ENCODE measurements at regions not wholly inside any gene's neighbourhood (a gene's known extent, or its start where the extent isn't known, plus 50 kb on each side); places are given as distances from the start of the nearest gene placed in this dataset.

- DNase-seq: no peak
These were observed 223.8 kb downstream of the SOX9 start for GRCh38 chr17:72344613-72345012.

DNA sequence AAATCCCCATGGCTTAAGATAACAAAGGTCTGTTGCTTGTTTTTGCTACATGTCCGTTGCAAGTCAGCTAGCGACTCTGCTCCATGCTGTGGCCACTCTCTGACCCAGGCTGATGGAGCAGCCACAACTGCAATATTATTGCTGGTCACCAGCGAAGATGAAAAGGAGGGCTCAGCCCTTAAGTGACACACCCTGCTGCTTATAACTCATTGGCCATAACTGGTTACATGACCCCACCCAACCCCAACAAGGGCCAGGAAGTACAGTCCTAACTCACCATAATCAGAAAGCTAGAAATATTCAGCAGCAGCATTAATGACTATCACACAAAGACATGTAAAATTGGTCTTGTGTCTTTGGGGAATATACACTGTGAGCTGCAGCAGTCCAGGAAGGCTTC, 224.3 kb downstream of the SOX9 start:
- no peak for DNase-seq

DNA sequence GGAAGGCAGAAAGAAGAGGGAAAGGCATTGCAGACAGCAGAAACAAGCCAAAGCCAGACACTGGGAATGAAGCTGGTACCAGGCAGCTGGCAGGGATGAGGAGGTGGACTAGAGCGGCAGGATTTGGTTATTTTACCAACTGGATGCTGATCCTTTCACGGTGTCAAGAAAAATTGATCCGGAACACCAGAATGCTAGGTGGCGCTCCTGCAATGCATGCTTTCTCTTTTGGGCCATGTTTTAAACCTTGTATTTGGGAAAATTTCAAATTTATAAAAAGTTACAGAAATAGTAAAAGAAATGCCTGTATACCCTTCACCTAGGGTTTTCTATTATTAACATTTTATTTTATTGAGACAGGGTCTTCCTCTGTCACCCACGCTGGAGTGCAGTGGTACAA, 224.7 kb downstream of the SOX9 start:
- DNase-seq: no peak

DNA sequence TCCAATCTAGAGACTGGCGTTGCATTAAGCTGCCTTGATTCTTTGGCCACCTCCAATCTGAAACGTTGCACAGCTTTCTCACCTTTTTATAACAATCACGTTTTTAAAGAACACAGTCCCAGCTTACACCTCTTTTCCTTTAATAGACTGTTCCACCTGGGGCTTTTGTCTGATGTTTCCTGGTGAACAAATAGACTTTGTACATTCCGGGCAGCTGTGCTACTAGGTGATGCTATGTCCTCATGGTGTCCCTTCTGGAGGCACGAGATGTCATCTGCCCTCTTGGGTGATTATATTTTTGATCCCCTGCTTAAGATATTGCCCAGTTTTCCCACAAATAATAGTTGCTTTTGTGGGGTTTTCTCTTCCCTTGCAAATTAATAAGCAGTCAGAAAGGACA, 225.5 kb downstream of the SOX9 start:
- DNase-seq: no peak

DNA sequence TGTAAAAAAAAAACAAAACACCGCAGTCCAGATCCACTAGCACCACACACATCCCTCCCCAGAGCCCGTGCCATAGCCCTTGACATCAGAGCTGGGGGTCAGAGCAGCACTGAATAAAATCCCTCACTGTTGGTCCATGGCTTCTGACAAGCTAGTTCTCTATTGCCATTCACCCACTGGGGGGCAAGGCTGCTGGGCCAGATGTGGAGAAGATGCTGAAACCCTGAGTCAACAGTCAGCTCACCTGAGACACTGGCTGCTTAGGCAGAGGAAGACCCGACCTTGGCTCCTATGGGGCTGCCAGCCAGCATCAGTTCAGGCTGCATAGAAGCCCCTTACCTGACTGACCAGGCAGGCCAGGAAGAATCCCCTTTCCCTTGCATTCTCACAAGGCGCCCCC, 228.2 kb downstream of the SOX9 start:
- DNase-seq: no peak

DNA sequence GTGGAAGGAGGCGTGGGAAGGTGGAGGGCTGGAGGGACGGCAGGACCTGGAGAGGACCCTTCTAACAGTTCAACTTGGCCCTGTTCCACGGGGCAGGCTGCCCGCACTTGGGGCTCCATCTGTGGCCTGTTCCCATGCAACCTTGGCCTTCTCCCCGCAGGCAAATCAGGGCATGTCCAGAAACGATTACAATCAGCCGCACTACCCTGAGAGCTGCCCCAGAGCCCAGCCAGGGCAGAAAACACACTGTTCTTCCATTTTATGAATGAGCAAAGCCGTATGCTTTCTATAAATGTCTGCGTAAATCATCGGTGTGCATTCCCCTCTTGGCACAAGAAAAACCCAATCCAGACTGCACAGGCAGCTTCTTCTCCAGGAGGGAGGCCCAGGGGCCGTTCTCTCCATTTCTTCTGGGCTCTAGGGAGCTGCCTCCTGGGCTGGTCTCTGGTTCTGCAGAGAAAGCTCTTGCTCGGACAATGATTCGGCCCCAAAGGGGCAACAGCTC, 228.7 kb downstream of the SOX9 start:
- no peak for DNase-seq

DNA sequence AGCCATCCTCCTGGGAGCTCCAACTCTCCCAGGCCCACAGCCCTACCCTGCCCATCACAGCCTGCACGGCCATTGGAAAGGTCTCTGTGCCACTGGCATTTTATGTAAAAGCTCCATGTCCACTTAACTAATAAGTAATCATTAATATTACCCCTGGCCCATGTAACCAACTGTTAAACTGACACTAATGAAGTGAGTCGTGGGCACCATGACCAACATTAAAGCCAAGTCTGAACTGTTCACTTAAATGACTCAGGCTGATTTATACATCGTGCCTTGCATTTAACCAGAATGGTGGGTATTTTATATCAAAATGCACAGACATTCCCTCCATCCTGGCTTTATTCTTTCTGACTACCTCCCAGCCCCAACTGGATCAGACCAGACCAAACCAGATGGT, 229.3 kb downstream of the SOX9 start:
- no peak for DNase-seq

DNA sequence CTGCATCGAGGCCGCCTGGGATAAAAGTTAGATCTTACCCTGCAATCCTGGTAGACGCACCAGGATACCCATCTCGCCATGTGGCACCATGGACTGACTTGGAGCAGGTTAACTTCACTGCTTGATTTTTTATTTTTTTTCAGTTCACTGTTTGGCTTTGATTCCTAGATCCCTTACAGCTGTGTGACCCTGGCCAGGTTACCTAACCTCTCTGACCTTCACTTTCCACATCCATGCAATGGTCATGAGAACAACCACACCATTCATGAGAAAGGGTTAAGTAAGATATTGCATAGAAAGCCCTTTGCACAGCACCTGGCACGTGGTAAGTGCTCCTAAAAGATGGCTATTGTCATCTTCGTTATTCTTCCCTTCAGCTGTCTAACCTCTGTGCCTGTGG, 230.5 kb downstream of the SOX9 start:
- no peak for DNase-seq

DNA sequence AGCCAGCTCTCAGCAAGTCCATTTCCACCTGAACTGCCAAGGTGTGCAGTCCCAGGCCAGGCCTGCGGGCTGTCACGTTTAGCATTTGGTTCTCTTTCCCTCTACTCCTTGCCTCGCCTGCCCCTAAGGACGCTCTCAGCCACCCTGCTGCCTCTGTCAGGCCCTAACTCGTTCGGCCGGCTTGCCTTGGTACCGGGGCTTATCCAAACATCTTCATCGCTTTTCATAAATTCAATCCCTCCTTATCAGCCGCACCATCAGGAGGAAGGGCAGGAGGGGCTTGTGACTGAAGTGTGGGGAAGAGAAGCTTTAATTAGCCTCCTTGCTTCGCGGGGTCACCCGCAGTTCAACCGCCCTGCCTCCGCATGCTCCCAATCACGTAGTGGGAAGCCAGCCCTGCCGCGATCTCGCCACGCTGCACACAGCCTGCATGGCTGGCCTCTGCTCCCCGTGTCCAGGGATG, 231.1 kb downstream of the SOX9 start:
- no peak for DNase-seq

- no peak for DNase-seq
These were observed 232.7 kb downstream of the SOX9 start for GRCh38 chr17:72353502-72353901.

DNA sequence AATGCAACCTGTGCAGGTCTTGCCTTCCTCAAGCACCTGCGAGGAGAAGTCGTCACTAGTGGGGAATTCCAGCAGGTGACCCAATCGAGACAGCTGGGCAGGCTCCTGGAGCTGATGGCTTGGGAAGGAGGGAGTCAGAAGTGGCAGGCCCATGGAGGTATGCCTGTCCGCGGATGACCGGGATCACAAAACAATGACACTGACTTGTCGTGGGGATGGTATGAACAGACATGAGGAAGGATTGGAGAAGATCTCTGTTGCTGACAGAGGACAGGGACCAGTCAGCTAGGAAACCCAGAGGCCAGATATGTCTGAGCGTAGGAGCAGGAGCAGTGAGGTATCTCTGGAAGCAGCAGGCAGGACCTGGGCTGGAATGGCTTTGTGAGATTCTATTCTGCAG, 233.3 kb downstream of the SOX9 start:
- DNase-seq: no peak

GRCh38 chr17:72357764-72358365, 237.0 kb downstream of the SOX9 start:
- no peak for DNase-seq

GRCh38 chr17:72358465-72358864, 237.6 kb downstream of the SOX9 start:
- peak; percentile 94 for DNase-seq

DNA sequence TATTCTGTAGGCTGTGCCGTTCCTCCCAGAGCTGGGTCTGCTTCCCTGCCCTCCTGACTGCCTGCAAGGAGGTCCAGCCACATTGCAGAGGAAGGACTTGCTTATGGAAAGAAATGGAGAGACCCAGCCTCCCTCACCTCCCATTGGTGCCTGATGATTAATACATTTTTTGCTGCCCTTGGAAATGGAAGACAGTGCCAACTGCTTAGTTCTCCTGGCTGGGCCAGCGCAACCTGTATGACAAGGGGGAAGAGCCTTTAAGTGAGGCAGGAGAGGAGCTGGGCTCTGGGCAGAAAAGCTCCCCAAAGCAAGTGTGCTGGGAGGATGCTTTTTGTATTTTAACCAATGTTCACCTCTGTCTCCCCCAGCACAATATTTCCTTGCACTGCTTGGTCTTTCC, 238.5 kb downstream of the SOX9 start:
- no peak for DNase-seq

- DNase-seq: no peak
These were observed 239.0 kb downstream of the SOX9 start for GRCh38 chr17:72359811-72360210.

DNA sequence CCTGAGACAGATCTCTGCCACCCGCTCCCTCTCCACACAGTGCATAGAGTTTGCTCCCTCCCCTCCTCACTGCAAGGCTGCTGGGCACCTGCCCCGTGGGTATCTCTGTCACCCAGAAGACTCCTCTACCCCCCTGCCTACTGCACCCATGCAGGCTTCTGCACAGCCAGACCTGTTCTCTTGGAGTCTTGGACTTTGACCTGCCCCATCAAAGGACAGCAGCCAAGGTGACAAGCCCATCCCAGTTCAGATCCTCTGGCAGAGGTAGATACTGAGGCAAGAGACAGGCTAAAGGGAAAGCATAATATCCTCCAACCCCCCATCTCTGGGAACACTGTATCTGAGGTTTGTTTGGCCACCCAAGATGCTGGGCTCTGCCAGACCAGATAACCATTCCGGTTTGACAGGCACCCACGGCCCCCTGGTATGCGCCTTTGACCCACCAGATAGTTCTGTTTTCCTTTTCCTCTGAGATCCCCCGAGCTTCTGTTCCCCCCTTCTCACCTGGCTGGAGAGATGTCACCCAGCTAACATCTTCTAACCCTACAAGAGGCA, 239.6 kb downstream of the SOX9 start:
- DNase-seq: no peak

DNA sequence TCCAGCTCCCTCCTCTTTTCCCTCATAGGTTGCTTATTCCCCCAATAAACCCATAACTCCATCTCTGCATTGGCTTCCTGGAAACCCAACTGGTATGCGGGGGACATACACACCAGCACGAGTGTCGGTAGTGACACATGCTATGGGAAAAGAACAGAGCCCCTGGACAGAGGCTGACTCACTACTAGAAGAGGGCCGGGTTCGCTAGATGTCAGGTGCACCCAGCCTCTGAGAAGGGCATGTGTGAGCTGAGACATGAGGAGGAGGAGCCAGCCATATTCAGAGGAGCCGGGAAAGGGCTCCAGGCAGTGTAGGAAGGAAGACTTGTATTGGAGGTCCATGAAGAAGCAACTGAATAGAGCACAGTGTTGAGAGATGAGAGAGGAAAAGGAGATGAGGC, 241.1 kb downstream of the SOX9 start:
- DNase-seq: no peak

GRCh38 chr17:72362376-72363088, 241.7 kb downstream of the SOX9 start:
- DNase-seq: peak; percentile 89

- DNase-seq: no peak
These were observed 242.3 kb downstream of the SOX9 start for GRCh38 chr17:72363089-72363610.

GRCh38 chr17:72365857-72366414, 245.1 kb downstream of the SOX9 start:
- DNase-seq: no peak

DNA sequence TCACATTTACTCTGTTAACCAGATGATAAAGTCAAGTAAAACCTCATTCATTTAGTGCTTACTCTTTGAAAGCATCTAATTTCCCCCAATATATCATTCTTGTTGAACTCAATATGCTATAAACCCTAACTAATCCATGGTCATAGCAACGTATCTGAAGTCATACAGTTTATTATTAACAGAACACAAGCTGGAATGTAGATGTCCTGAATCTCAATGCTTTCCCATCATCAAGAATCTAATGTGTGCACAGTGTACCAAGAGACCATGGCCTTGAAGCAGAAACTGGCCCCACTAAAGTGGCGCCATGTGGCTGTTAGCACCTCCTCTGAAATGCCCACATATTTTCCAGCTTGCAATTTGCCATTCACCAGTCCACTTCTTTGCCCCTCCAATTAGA, 245.8 kb downstream of the SOX9 start:
- DNase-seq: no peak

- DNase-seq: no peak
These were observed 247.4 kb downstream of the SOX9 start for GRCh38 chr17:72368191-72368590.

GRCh38 chr17:72369366-72369765, 248.5 kb downstream of the SOX9 start:
- no peak for DNase-seq

GRCh38 chr17:72370819-72371218, 250.0 kb downstream of the SOX9 start:
- DNase-seq: peak; percentile 28

Data from kidney glomerular epithelial cell (primary cell).